Endothelial cell of umbilical vein (primary cell): ENCODE measurements at regions not wholly inside any gene's neighbourhood (a gene's known extent, or its start where the extent isn't known, plus 50 kb on each side); places are given as distances from the start of the nearest gene placed in this dataset.

Experiments used
- BruUV-seq: library from RNA; stranded (reverse); fragments of 400-500 nt; replicated peaks from 2 replicates; lab custom pipeline; 2021; lab: Mats Ljungman, UMichigan
- CTCF ChIA-PET: fragments of 300-600, 350-600 bp; sonication (Branson Sonifier 250); formaldehyde crosslinking; loops from one replicate; lab custom pipeline; 2021; ENCODE audit warnings: antibody characterized with exemption, inconsistent platforms; lab: Charles Lee
- POLR2A ChIA-PET: fragments of 300-600, 350-600 bp; sonication (Branson Sonifier 250); formaldehyde crosslinking; loops from one replicate; lab custom pipeline; 2021; ENCODE audit warnings: antibody characterized with exemption, inconsistent platforms; lab: Charles Lee
- DNase-seq: peaks from one replicate; pipeline ENCODE4 v3.0.0-alpha.2; 2011; ENCODE audit warnings: low read depth, low spot score
- FAIRE-seq: peaks from 2 replicates; lab custom pipeline; 2011; peaks lifted over from hg19 to GRCh38; lab: Jason Lieb, UNC
- H2AFZ ChIP-seq: 2 replicates; pipeline ENCODE4 v1.6.0; 2012; ENCODE audit warnings: low read depth, low read length, control low read depth, inconsistent platforms
- H3K27ac ChIP-seq: 2 replicates; pipeline ENCODE4 v1.5.1; 2011; ENCODE audit warnings: low read depth, mild to moderate bottlenecking, control low read depth, low read length, moderate library complexity; ENCODE audit not compliant: insufficient read depth
- H3K27me3 ChIP-seq, 2 experiments: 2 replicates each; pipeline versions ENCODE4 v1.6.0 to v1.6.1; 2011; ENCODE audit warnings: low read length in 2 of 2, mixed read lengths in 1 of 2; ENCODE audit not compliant: control insufficient read depth in 2 of 2, insufficient read depth in 2 of 2
- H3K36me3 ChIP-seq, 2 experiments: 2 replicates in 1 of 2; 3 replicates in 1 of 2; pipeline ENCODE4 v1.5.1; 2011; ENCODE audit warnings: low read length in 2 of 2, mild to moderate bottlenecking in 1 of 2, moderate library complexity in 1 of 2; ENCODE audit not compliant: control insufficient read depth in 2 of 2, insufficient read depth in 2 of 2; ENCODE audit errors: extremely low read depth in 1 of 2
- H3K4me1 ChIP-seq: 3 replicates; pipeline ENCODE4 v1.5.1; 2011; ENCODE audit warnings: mild to moderate bottlenecking, low read length; ENCODE audit not compliant: control insufficient read depth, insufficient read depth; ENCODE audit errors: extremely low read depth
- H3K4me2 ChIP-seq: 2 replicates; pipeline ENCODE4 v1.6.1; 2011; ENCODE audit warnings: low read length, control low read depth, mixed read lengths; ENCODE audit not compliant: insufficient read depth
- H3K4me3 ChIP-seq, 3 experiments: fragments of 200-600 bp in 1 of 3; sonication (generic), shearing (Covaris generic) in 1 of 3; replicated peaks in 1 of 3; 2 replicates each; pipeline ENCODE4 v1.5.1; 2011 to 2016; ENCODE audit warnings: control low read depth in 3 of 3, low read length in 3 of 3, mild to moderate bottlenecking in 2 of 3, inconsistent platforms in 1 of 3, low read depth in 1 of 3, moderate library complexity in 1 of 3; ENCODE audit not compliant: insufficient read depth in 1 of 3
- H3K79me2 ChIP-seq: 2 replicates; pipeline ENCODE4 v1.6.0; 2012; ENCODE audit warnings: low read length, inconsistent platforms; ENCODE audit not compliant: control insufficient read depth, insufficient read depth
- H3K9ac ChIP-seq: replicated peaks from 2 replicates; pipeline ENCODE3; 2011; ENCODE audit warnings: low read length, control low read depth; ENCODE audit not compliant: insufficient read depth; ENCODE audit errors: extremely low read depth
- H3K9me1 ChIP-seq: replicated peaks from 3 replicates; pipeline ENCODE4 v1.6.0; 2011; ENCODE audit warnings: mild to moderate bottlenecking, low read length; ENCODE audit not compliant: control insufficient read depth, insufficient read depth; ENCODE audit errors: extremely low read depth
- H3K9me3 ChIP-seq: replicated peaks from 2 replicates; pipeline ENCODE4 v1.5.1; 2012; ENCODE audit warnings: low read length, inconsistent platforms; ENCODE audit not compliant: control insufficient read depth, insufficient read depth
- H4K20me1 ChIP-seq: replicated peaks from 2 replicates; pipeline ENCODE3; 2011; ENCODE audit warnings: mild to moderate bottlenecking, low read length; ENCODE audit not compliant: control insufficient read depth, insufficient read depth; ENCODE audit errors: extremely low read depth
- EZH2 ChIP-seq: IDR thresholded peaks from 2 replicates; pipeline ENCODE4 v1.6.1; 2012; ENCODE audit warnings: borderline replicate concordance, low read depth, mild to moderate bottlenecking, moderate library complexity, low read length, inconsistent platforms; ENCODE audit not compliant: severe bottlenecking
- FOS ChIP-seq: IDR thresholded peaks from 2 replicates; pipeline ENCODE4 v1.6.1; 2011; ENCODE audit warnings: mild to moderate bottlenecking, low read length, moderate library complexity, borderline replicate concordance; ENCODE audit not compliant: insufficient read depth
- GATA2 ChIP-seq: IDR thresholded peaks from 2 replicates; pipeline ENCODE4 v1.7.0; 2011; ENCODE audit warnings: low read depth, mild to moderate bottlenecking, moderate library complexity, mixed read lengths, low read length; ENCODE audit not compliant: insufficient read length, insufficient read depth
- JUN ChIP-seq: IDR thresholded peaks from 2 replicates; pipeline ENCODE4 v1.6.1; 2011; ENCODE audit warnings: borderline replicate concordance, low read depth; ENCODE audit not compliant: insufficient read length, insufficient read depth
- MYC ChIP-seq: IDR thresholded peaks from one replicate; pipeline ENCODE4 v1.6.1; 2011; ENCODE audit warnings: mild to moderate bottlenecking, low read depth, low read length
- POLR2A ChIP-seq: IDR thresholded peaks from 2 replicates; pipeline ENCODE4 v1.6.1; 2012; ENCODE audit warnings: low read depth, mild to moderate bottlenecking, control low read depth, low read length
- POLR2AphosphoS5 ChIP-seq: IDR thresholded peaks from 2 replicates; pipeline ENCODE4 v1.6.1; 2012; ENCODE audit warnings: low read depth, mild to moderate bottlenecking, control low read depth, low read length, moderate library complexity; ENCODE audit not compliant: insufficient read depth
- dilution Hi-C: fragments of 300-500 bp; cut with MboI; formaldehyde crosslinking; loops from one replicate; pipeline ENCODE4 v1.15.0; 2019; ENCODE audit warnings: low sequenced_read_pairs; ENCODE audit not compliant: extremely low pct_ligation_motif_present
- intact Hi-C: fragments of 100-400 bp; cut with micrococcal nuclease; formaldehyde crosslinking; loops from one replicate; pipeline ENCODE4 v1.10.0; 2022
- TF ChIP-seq, protein P1 (sequence below), 2 donors: IDR thresholded peaks; 1 replicate in 1 of 2; 2 replicates in 1 of 2; pipeline ENCODE4 v1.5.1; 2011; ENCODE audit warnings: low read length in 2 of 2, mild to moderate bottlenecking in 2 of 2, moderate library complexity in 2 of 2, control low read depth in 1 of 2, inconsistent platforms in 1 of 2, low read depth in 1 of 2; ENCODE audit not compliant: insufficient read depth in 1 of 2; ENCODE audit errors: extremely low read depth in 1 of 2
- TF ChIP-seq, protein P2 (sequence below): IDR thresholded peaks from 2 replicates; pipeline ENCODE4 v1.6.1; 2011; ENCODE audit not compliant: insufficient read depth, insufficient read length

DNA sequence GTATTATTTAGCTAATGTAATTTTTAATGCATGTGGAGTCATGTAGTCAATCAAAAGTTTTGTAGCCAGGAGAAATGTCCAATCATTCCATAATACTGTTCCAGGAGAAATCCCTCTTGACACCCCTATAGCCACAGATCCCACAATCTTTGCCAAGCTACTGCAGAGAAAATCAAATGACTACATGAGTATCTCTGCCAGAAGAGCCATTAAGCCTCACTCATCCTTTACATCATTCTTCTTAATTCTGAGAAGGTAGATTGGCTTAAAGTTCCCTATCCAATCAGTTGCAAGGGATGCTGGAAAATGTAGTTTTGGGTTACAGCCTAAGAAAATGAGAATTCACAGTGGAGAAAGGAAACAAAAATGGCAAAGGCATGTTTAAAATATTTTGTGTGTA, 502.1 kb downstream of the ZBBX start:
- no peak for FAIRE-seq
- Histone ChIP-seq H4K20me1 (no peaks in the 10 kb centered on the region), H3K9ac (no peak overlapping the region), H3K27ac (no peak overlapping the region), H3K4me1 (no peaks in the 10 kb centered on the region), H3K9me1 (no peaks in the 10 kb centered on the region), H2AFZ (no peak overlapping the region), H3K27me3 (no peaks in the 10 kb centered on the region), H3K4me2 (no peak overlapping the region), H3K9me3 (peaks cover 2% of the 10 kb centered on the region), H3K36me3 (no peaks in the 10 kb centered on the region), H3K79me2 (no peaks in the 10 kb centered on the region), H3K4me3 (no peak overlapping the region)
- BruUV-seq = no TSS peak
- ChIA-PET POLR2A (no interaction called here), CTCF (no interaction called here)
- intact Hi-C loops (no loop called here), dilution Hi-C loops (no loop called here)
- DNase-seq = no peak
- TF ChIP-seq GATA2 (no peak), JUN (no peak), FOS (no peak), POLR2A (no peak), EZH2 (no peak), MYC (no peak), POLR2AphosphoS5 (no peak)
- TF ChIP-seq, protein P1, sequence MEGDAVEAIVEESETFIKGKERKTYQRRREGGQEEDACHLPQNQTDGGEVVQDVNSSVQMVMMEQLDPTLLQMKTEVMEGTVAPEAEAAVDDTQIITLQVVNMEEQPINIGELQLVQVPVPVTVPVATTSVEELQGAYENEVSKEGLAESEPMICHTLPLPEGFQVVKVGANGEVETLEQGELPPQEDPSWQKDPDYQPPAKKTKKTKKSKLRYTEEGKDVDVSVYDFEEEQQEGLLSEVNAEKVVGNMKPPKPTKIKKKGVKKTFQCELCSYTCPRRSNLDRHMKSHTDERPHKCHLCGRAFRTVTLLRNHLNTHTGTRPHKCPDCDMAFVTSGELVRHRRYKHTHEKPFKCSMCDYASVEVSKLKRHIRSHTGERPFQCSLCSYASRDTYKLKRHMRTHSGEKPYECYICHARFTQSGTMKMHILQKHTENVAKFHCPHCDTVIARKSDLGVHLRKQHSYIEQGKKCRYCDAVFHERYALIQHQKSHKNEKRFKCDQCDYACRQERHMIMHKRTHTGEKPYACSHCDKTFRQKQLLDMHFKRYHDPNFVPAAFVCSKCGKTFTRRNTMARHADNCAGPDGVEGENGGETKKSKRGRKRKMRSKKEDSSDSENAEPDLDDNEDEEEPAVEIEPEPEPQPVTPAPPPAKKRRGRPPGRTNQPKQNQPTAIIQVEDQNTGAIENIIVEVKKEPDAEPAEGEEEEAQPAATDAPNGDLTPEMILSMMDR (IDR thresholded peaks at IDR 0.05; ENCODE audit: extremely low read depth in 1 of 2, insufficient read depth in 1 of 2, low read depth in 1 of 2, low read length in 2 of 2) = no peak
- TF ChIP-seq, protein P2, sequence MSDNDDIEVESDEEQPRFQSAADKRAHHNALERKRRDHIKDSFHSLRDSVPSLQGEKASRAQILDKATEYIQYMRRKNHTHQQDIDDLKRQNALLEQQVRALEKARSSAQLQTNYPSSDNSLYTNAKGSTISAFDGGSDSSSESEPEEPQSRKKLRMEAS = no peak
